WTC11 (cell line): ENCODE measurements at regions not wholly inside any gene's neighbourhood (a gene's known extent, or its start where the extent isn't known, plus 50 kb on each side); places are given as distances from the start of the nearest gene placed in this dataset.

Experiments
- ATAC-seq: fragments of 200-7000 bp; cut with Tn5 transposase; 2 replicates; pipeline ENCODE4 v1.10.0; 2021; ENCODE audit warnings: mild to moderate bottlenecking, moderate library complexity
- CTCF ChIA-PET: fragments of 300-600 bp; sonication (Branson Sonifier 250); formaldehyde crosslinking; loops from one replicate; lab custom pipeline; 2021; ENCODE audit warnings: antibody characterized with exemption; lab: Charles Lee
- POLR2A ChIA-PET: fragments of 350-600 bp; sonication (Branson Sonifier 250); formaldehyde crosslinking; loops from one replicate; lab custom pipeline; 2021; ENCODE audit warnings: antibody characterized with exemption; lab: Charles Lee
- DNase-seq: peaks from one replicate; pipeline ENCODE4 v3.0.0; 2021; ENCODE audit warnings: low spot score
- H3K27ac Mint-ChIP-seq: 2 replicates; pipeline ENCODE4 v1.8.0; 2021; ENCODE audit warnings: mixed read lengths
- H3K27me3 Mint-ChIP-seq: 2 replicates; pipeline ENCODE4 v1.8.0; 2021; ENCODE audit warnings: low read depth, mild to moderate bottlenecking, moderate library complexity, mixed read lengths
- H3K36me3 Mint-ChIP-seq: 2 replicates; pipeline ENCODE4 v1.8.0; 2021; ENCODE audit warnings: mixed read lengths
- H3K4me1 Mint-ChIP-seq: 2 replicates; pipeline ENCODE4 v1.8.0; 2022; ENCODE audit warnings: mixed read lengths
- H3K4me3 Mint-ChIP-seq: 2 replicates; pipeline ENCODE4 v1.8.0; 2021; ENCODE audit warnings: mild to moderate bottlenecking, moderate library complexity, mixed read lengths
- H3K9me3 Mint-ChIP-seq: 2 replicates; pipeline ENCODE4 v1.8.0; 2021; ENCODE audit warnings: mixed read lengths
- ATF1 ChIP-seq: sonication (generic); formaldehyde crosslinking; IDR thresholded peaks from 2 replicates; pipeline ENCODE4 v1.8.1; 2023; ENCODE audit warnings: mild to moderate bottlenecking, moderate library complexity, missing genetic modification reagents
- CREB1 ChIP-seq: sonication (generic); formaldehyde crosslinking; IDR thresholded peaks from 2 replicates; pipeline ENCODE4 v1.8.0; 2023; ENCODE audit warnings: mild to moderate bottlenecking, missing genetic modification reagents
- CREM ChIP-seq: sonication (generic); formaldehyde crosslinking; IDR thresholded peaks from 2 replicates; pipeline ENCODE4 v1.8.1; 2022; ENCODE audit warnings: mild to moderate bottlenecking, missing genetic modification reagents, moderate library complexity
- TP53 ChIP-seq: sonication (generic); formaldehyde crosslinking; IDR thresholded peaks from 2 replicates; pipeline ENCODE4 v1.8.1; 2023; ENCODE audit warnings: mild to moderate bottlenecking, missing genetic modification reagents
- ZNF138 ChIP-seq: sonication (generic); formaldehyde crosslinking; conservative IDR thresholded peaks from 2 replicates; pipeline ENCODE4 v1.8.1; 2022; ENCODE audit warnings: mild to moderate bottlenecking, moderate library complexity, missing genetic modification reagents
- ZNF416 ChIP-seq: fragments of 250-450 bp; sonication (Bioruptor Pico); IDR thresholded peaks from 2 replicates; pipeline ENCODE4 v1.9.0; 2021; ENCODE audit warnings: mild to moderate bottlenecking, inconsistent platforms
- ZNF423 ChIP-seq: fragments of 250-450 bp; sonication (Bioruptor Pico); IDR thresholded peaks from 2 replicates; pipeline ENCODE4 v2.1.2; 2022; ENCODE audit warnings: mild to moderate bottlenecking, moderate library complexity
- ZNF671 ChIP-seq: fragments of 250-450 bp; sonication (Bioruptor Pico); IDR thresholded peaks from 2 replicates; pipeline ENCODE4 v1.8.0; 2021; ENCODE audit warnings: mild to moderate bottlenecking
- TF ChIP-seq, protein P1 (sequence below): sonication (generic); formaldehyde crosslinking; IDR thresholded peaks from 2 replicates; pipeline ENCODE4 v1.8.1; 2023; ENCODE audit warnings: mild to moderate bottlenecking, moderate library complexity, missing genetic modification reagents
- TF ChIP-seq, protein P2 (sequence below): sonication (generic); formaldehyde crosslinking; IDR thresholded peaks from 2 replicates; pipeline ENCODE4 v1.8.0; 2022; ENCODE audit warnings: mild to moderate bottlenecking, missing genetic modification reagents
- TF ChIP-seq, protein P3 (sequence below): sonication (generic); formaldehyde crosslinking; IDR thresholded peaks from 2 replicates; pipeline ENCODE4 v1.8.1; 2022; ENCODE audit warnings: low read depth, missing genetic modification reagents, borderline replicate concordance
- TF ChIP-seq, protein P4 (sequence below): fragments of 250-450 bp; sonication (Bioruptor Pico); IDR thresholded peaks from 2 replicates; pipeline ENCODE4 v1.9.0; 2021; ENCODE audit warnings: mild to moderate bottlenecking
- TF ChIP-seq, protein P5 (sequence below): sonication (generic); formaldehyde crosslinking; conservative IDR thresholded peaks from 2 replicates; pipeline ENCODE4 v1.8.1; 2023; ENCODE audit warnings: mild to moderate bottlenecking, low read depth, missing genetic modification reagents, moderate library complexity
- TF ChIP-seq, protein P6 (sequence below): sonication (generic); formaldehyde crosslinking; IDR thresholded peaks from 2 replicates; pipeline ENCODE4 v1.8.1; 2023; ENCODE audit warnings: mild to moderate bottlenecking, missing genetic modification reagents

DNA sequence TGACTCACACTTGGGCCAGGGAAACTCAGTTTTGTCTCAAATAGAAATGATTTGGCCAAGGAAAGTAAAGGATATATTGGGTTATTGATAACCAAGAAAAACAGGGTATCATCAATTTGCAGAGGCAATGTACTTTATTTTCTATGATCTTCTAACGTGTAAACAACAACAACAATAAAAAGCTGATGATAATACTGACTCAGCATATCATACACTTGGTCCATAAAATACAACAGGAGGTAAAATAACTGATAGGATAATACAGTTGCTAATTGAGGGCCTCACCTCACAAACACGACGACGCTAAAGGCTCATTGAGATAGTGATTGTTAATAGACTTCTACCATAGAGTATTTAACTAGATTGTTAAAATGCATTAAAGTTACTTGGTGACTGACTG lies 774.0 kb upstream of the NOVA1 start (continued):
- TF ChIP-seq, protein P1, sequence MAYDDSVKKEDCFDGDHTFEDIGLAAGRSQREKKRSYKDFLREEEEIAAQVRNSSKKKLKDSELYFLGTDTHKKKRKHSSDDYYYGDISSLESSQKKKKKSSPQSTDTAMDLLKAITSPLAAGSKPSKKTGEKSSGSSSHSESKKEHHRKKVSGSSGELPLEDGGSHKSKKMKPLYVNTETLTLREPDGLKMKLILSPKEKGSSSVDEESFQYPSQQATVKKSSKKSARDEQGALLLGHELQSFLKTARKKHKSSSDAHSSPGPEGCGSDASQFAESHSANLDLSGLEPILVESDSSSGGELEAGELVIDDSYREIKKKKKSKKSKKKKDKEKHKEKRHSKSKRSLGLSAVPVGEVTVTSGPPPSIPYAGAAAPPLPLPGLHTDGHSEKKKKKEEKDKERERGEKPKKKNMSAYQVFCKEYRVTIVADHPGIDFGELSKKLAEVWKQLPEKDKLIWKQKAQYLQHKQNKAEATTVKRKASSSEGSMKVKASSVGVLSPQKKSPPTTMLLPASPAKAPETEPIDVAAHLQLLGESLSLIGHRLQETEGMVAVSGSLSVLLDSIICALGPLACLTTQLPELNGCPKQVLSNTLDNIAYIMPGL (CRISPR knock-in tag), result no peak

DNA sequence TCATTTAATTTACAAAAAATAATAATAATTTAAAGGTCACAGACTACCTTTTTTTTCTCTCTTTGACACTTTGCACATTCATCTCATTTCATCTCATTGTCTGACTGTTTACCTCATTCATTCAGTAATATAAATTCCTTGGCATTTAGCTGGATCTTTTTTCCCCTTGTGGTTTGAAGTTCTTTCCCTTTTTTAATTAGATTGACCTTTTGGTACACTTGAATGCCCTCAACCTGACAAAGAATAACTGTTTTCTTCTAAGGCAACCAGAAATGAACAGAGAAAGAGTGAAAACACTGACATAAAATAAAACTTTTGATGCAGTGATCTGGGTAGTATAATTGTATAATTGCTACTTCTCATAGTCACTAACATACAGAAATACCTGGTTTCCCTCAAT lies 774.9 kb upstream of the NOVA1 start:
- POLR2A ChIA-PET, result interaction anchor here (0.6 kb wide), 1 partner anchor 1394 kb away, joined by 3 read pairs; the partner anchor contains the start of gene FOXG1
- CTCF ChIA-PET, result no interaction called here
- Mint-ChIP-seq H3K9me3 (peaks cover 12% of the 10 kb centered on the region), H3K27ac (no peak overlapping the region), H3K4me3 (no peak overlapping the region), H3K36me3 (no peaks in the 10 kb centered on the region), H3K4me1 (no peaks in the 10 kb centered on the region), H3K27me3 (no peaks in the 10 kb centered on the region)
- DNase-seq (no peak), ATAC-seq (no peak)
- TF ChIP-seq, protein P2, sequence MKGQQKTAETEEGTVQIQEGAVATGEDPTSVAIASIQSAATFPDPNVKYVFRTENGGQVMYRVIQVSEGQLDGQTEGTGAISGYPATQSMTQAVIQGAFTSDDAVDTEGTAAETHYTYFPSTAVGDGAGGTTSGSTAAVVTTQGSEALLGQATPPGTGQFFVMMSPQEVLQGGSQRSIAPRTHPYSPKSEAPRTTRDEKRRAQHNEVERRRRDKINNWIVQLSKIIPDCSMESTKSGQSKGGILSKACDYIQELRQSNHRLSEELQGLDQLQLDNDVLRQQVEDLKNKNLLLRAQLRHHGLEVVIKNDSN (CRISPR knock-in tag), result no peak
- TF ChIP-seq ZNF671 (CRISPR knock-in tag) (no peak), CREB1 (CRISPR knock-in tag) (no peak), ZNF138 (CRISPR knock-in tag) (no peak), CREM (CRISPR knock-in tag) (no peak), ATF1 (CRISPR knock-in tag) (no peak), TP53 (CRISPR knock-in tag) (no peak)
- TF ChIP-seq, protein P3, sequence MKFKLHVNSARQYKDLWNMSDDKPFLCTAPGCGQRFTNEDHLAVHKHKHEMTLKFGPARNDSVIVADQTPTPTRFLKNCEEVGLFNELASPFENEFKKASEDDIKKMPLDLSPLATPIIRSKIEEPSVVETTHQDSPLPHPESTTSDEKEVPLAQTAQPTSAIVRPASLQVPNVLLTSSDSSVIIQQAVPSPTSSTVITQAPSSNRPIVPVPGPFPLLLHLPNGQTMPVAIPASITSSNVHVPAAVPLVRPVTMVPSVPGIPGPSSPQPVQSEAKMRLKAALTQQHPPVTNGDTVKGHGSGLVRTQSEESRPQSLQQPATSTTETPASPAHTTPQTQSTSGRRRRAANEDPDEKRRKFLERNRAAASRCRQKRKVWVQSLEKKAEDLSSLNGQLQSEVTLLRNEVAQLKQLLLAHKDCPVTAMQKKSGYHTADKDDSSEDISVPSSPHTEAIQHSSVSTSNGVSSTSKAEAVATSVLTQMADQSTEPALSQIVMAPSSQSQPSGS (CRISPR knock-in tag), result no peak
- TF ChIP-seq, protein P4, sequence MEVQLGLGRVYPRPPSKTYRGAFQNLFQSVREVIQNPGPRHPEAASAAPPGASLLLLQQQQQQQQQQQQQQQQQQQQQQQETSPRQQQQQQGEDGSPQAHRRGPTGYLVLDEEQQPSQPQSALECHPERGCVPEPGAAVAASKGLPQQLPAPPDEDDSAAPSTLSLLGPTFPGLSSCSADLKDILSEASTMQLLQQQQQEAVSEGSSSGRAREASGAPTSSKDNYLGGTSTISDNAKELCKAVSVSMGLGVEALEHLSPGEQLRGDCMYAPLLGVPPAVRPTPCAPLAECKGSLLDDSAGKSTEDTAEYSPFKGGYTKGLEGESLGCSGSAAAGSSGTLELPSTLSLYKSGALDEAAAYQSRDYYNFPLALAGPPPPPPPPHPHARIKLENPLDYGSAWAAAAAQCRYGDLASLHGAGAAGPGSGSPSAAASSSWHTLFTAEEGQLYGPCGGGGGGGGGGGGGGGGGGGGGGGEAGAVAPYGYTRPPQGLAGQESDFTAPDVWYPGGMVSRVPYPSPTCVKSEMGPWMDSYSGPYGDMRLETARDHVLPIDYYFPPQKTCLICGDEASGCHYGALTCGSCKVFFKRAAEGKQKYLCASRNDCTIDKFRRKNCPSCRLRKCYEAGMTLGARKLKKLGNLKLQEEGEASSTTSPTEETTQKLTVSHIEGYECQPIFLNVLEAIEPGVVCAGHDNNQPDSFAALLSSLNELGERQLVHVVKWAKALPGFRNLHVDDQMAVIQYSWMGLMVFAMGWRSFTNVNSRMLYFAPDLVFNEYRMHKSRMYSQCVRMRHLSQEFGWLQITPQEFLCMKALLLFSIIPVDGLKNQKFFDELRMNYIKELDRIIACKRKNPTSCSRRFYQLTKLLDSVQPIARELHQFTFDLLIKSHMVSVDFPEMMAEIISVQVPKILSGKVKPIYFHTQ (CRISPR knock-in tag), result no peak
- TF ChIP-seq, protein P5, sequence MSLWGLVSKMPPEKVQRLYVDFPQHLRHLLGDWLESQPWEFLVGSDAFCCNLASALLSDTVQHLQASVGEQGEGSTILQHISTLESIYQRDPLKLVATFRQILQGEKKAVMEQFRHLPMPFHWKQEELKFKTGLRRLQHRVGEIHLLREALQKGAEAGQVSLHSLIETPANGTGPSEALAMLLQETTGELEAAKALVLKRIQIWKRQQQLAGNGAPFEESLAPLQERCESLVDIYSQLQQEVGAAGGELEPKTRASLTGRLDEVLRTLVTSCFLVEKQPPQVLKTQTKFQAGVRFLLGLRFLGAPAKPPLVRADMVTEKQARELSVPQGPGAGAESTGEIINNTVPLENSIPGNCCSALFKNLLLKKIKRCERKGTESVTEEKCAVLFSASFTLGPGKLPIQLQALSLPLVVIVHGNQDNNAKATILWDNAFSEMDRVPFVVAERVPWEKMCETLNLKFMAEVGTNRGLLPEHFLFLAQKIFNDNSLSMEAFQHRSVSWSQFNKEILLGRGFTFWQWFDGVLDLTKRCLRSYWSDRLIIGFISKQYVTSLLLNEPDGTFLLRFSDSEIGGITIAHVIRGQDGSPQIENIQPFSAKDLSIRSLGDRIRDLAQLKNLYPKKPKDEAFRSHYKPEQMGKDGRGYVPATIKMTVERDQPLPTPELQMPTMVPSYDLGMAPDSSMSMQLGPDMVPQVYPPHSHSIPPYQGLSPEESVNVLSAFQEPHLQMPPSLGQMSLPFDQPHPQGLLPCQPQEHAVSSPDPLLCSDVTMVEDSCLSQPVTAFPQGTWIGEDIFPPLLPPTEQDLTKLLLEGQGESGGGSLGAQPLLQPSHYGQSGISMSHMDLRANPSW (CRISPR knock-in tag), result no peak

DNA sequence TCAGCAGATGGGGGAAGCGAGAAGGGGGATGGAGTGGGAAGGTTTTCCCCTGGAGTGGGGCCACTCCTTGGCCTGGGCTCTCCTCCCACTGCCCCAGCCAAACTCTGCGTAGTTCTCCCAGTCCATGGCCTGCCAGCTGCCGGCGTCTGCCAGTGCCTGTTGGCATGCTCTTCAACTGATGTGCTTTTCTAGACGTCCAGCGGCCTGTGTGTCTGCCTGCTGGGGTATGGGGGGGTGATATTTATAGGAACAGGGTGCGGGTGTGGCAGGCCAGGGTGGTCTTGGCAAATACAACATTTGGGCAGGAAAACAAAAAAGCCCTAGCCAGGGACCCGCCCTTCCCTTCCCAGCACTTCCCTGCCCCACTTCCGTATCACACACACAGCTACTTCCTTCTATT lies 786.3 kb upstream of the NOVA1 start:
- no peaks in the 10 kb centered on the region for H3K36me3 Mint-ChIP-seq
- no peak for DNase-seq
- no peaks in the 10 kb centered on the region for H3K27me3 Mint-ChIP-seq
- H3K4me1 Mint-ChIP-seq, result no peaks in the 10 kb centered on the region
- TF ChIP-seq, protein P6, sequence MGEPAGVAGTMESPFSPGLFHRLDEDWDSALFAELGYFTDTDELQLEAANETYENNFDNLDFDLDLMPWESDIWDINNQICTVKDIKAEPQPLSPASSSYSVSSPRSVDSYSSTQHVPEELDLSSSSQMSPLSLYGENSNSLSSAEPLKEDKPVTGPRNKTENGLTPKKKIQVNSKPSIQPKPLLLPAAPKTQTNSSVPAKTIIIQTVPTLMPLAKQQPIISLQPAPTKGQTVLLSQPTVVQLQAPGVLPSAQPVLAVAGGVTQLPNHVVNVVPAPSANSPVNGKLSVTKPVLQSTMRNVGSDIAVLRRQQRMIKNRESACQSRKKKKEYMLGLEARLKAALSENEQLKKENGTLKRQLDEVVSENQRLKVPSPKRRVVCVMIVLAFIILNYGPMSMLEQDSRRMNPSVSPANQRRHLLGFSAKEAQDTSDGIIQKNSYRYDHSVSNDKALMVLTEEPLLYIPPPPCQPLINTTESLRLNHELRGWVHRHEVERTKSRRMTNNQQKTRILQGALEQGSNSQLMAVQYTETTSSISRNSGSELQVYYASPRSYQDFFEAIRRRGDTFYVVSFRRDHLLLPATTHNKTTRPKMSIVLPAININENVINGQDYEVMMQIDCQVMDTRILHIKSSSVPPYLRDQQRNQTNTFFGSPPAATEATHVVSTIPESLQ (CRISPR knock-in tag), result no peak
- TF ChIP-seq ZNF423 (CRISPR knock-in tag), result no peak
- no peak for TF ChIP-seq ZNF416 (CRISPR knock-in tag)
- no peak for ATAC-seq
- CTCF ChIA-PET, result no interaction called here
- H3K27ac Mint-ChIP-seq, result no peak overlapping the region
- no peaks in the 10 kb centered on the region for H3K9me3 Mint-ChIP-seq
- POLR2A ChIA-PET, result no interaction called here
- H3K4me3 Mint-ChIP-seq, result no peak overlapping the region
